MM.1S (cell line): ENCODE measurements at regions not wholly inside any gene's neighbourhood (a gene's known extent, or its start where the extent isn't known, plus 50 kb on each side); places are given as distances from the start of the nearest gene placed in this dataset.

Experiments
- EZH2 ChIP-seq: fragments of 300-600 bp; sonication (generic); optimal IDR thresholded peaks from 2 replicates; pipeline ENCODE3; 2017; ENCODE audit warnings: low read depth, mild to moderate bottlenecking, antibody characterized with exemption, low read length, mixed read lengths
- TF ChIP-seq, protein P1 (sequence below): fragments of 300-600 bp; sonication (generic); IDR thresholded peaks from 2 replicates; pipeline ENCODE4 v1.5.1; 2016; ENCODE audit warnings: antibody characterized with exemption, low read length, mixed read lengths

DNA sequence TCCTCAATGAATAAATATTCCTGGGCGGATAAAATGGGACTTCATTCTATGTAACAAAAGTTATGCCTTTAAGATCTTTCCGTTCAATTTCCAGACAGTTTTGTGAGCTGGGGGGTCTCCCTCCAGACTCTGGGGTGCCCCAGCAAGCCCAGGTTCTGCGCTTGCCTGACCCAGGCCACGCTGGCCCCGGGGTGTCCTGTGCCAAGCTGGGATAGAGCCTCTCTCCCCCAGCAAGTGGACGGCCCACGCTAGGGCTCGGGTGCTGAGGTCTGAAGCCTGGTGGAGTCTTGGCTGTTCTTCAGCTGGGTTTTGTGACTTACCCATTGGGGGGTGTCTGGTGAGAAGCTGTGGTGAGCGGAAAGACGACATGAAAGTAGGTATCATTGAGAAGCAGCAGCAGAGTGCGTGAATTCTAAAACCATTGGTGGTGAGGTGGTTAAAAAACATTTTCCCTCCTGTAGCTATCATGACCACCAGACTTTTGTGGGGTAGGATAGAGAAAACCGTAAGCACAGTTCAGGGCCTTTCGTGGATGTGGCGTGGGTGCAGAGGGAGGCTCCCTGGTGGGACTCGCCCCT lies 346.8 kb downstream of the ANAPC1 start:
- TF ChIP-seq, protein P1, sequence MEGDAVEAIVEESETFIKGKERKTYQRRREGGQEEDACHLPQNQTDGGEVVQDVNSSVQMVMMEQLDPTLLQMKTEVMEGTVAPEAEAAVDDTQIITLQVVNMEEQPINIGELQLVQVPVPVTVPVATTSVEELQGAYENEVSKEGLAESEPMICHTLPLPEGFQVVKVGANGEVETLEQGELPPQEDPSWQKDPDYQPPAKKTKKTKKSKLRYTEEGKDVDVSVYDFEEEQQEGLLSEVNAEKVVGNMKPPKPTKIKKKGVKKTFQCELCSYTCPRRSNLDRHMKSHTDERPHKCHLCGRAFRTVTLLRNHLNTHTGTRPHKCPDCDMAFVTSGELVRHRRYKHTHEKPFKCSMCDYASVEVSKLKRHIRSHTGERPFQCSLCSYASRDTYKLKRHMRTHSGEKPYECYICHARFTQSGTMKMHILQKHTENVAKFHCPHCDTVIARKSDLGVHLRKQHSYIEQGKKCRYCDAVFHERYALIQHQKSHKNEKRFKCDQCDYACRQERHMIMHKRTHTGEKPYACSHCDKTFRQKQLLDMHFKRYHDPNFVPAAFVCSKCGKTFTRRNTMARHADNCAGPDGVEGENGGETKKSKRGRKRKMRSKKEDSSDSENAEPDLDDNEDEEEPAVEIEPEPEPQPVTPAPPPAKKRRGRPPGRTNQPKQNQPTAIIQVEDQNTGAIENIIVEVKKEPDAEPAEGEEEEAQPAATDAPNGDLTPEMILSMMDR, result no peak
- no peak for TF ChIP-seq EZH2
